IMR-90 (cell line): ENCODE measurements at regions not wholly inside any gene's neighbourhood (a gene's known extent, or its start where the extent isn't known, plus 50 kb on each side); places are given as distances from the start of the nearest gene placed in this dataset.

ENCODE experiments used
- ATAC-seq: fragments of 200-7000 bp; cut with Tn5 transposase; 2 replicates; pipeline ENCODE4 v1.9.1; 2020; ENCODE audit warnings: low read depth, mild to moderate bottlenecking, moderate library complexity
- BruUV-seq: library from RNA; stranded (reverse); fragments of 400-500 nt; replicated peaks from 2 replicates; lab custom pipeline; 2021; lab: Mats Ljungman, UMichigan
- CTCF ChIA-PET: fragments of 300-600 bp; formaldehyde crosslinking; extraction: SDS; loops from one replicate; lab custom pipeline; 2021; ENCODE audit warnings: antibody characterized with exemption; lab: Yijun Ruan, JAX
- POLR2A ChIA-PET: fragments of 300-600 bp; sonication (Branson Sonifier 250); formaldehyde crosslinking; loops from one replicate; lab custom pipeline; 2022; ENCODE audit warnings: antibody characterized with exemption; ENCODE audit not compliant: unreplicated experiment; lab: Charles Lee
- DNase-seq: peaks from one replicate; pipeline ENCODE4 v3.0.0; 2013
- H2AFZ ChIP-seq: replicated peaks from 2 replicates; pipeline ENCODE3; 2013; ENCODE audit warnings: low read length, mild to moderate bottlenecking; ENCODE audit not compliant: poor library complexity
- H2AK5ac ChIP-seq: 2 replicates; pipeline ENCODE4 v1.6.1; 2013; ENCODE audit warnings: low read depth, low read length, inconsistent platforms
- H2AK9ac ChIP-seq: replicated peaks from 2 replicates; pipeline ENCODE3; 2013; ENCODE audit warnings: mild to moderate bottlenecking, low read depth, low read length, moderate library complexity; ENCODE audit not compliant: poor library complexity
- H2BK120ac ChIP-seq: 2 replicates; pipeline ENCODE4 v1.6.1; 2013; ENCODE audit warnings: low read depth, low read length, inconsistent platforms
- H2BK15ac ChIP-seq: 3 replicates; pipeline ENCODE4 v1.6.1; 2013; ENCODE audit warnings: low read depth, low read length, inconsistent platforms
- H2BK20ac ChIP-seq: 2 replicates; pipeline ENCODE4 v1.6.1; 2013; ENCODE audit warnings: low read depth, mild to moderate bottlenecking, inconsistent platforms, low read length, moderate library complexity
- H2BK5ac ChIP-seq: 2 replicates; pipeline ENCODE4 v1.6.1; 2013; ENCODE audit warnings: mild to moderate bottlenecking, low read depth, low read length, inconsistent platforms; ENCODE audit not compliant: poor library complexity, severe bottlenecking
- H3K14ac ChIP-seq: replicated peaks from 2 replicates; pipeline ENCODE4 v1.6.1; 2013; ENCODE audit warnings: low read depth, low read length, inconsistent platforms
- H3K18ac ChIP-seq: 2 replicates; pipeline ENCODE4 v1.6.1; 2013; ENCODE audit warnings: low read depth, low read length, control low read depth
- H3K23ac ChIP-seq: 2 replicates; pipeline ENCODE4 v1.6.1; 2013; ENCODE audit warnings: low read depth, low read length, inconsistent platforms
- H3K27ac ChIP-seq: 2 replicates; pipeline ENCODE4 v1.5.1; 2013; ENCODE audit warnings: mild to moderate bottlenecking, control low read depth, low read length; ENCODE audit not compliant: insufficient read depth
- H3K27me3 ChIP-seq: 2 replicates; pipeline ENCODE4 v1.6.1; 2013; ENCODE audit warnings: low read length; ENCODE audit not compliant: control insufficient read depth, insufficient read depth
- H3K36me3 ChIP-seq: 2 replicates; pipeline ENCODE4 v1.6.1; 2013; ENCODE audit warnings: low read length, mixed read lengths; ENCODE audit not compliant: control insufficient read depth, insufficient read depth
- H3K4ac ChIP-seq: 2 replicates; pipeline ENCODE4 v1.6.1; 2013; ENCODE audit warnings: low read depth, low read length, inconsistent platforms
- H3K4me1 ChIP-seq: 2 replicates; pipeline ENCODE4 v1.6.1; 2013; ENCODE audit warnings: low read length, mixed read lengths; ENCODE audit not compliant: control insufficient read depth, insufficient read depth
- H3K4me2 ChIP-seq: 2 replicates; pipeline ENCODE4 v1.6.1; 2013; ENCODE audit warnings: low read depth, mild to moderate bottlenecking, control low read depth, low read length, moderate library complexity
- H3K4me3 ChIP-seq: 2 replicates; pipeline ENCODE4 v1.5.1; 2013; ENCODE audit warnings: low read depth, mild to moderate bottlenecking, control low read depth, low read length, moderate library complexity; ENCODE audit not compliant: insufficient read depth
- H3K56ac ChIP-seq: 2 replicates; pipeline ENCODE4 v1.6.1; 2013; ENCODE audit warnings: low read length, inconsistent platforms; ENCODE audit not compliant: insufficient read depth; ENCODE audit errors: extremely low read depth
- H3K79me1 ChIP-seq, 2 experiments: 2 replicates each; pipeline ENCODE4 v1.6.1; 2013; ENCODE audit warnings: low read length in 2 of 2, inconsistent platforms in 1 of 2, low read depth in 1 of 2
- H3K9ac ChIP-seq: 2 replicates; pipeline ENCODE4 v1.6.1; 2013; ENCODE audit warnings: low read depth, low read length, control low read depth
- H3K9me1 ChIP-seq: 2 replicates; pipeline ENCODE4 v1.6.1; 2013; ENCODE audit warnings: low read length, inconsistent platforms; ENCODE audit not compliant: insufficient read depth
- H3K9me3 ChIP-seq: 2 replicates; pipeline ENCODE4 v1.6.1; 2013; ENCODE audit warnings: low read length; ENCODE audit not compliant: control insufficient read depth, insufficient read depth
- H4K20me1 ChIP-seq: 2 replicates; pipeline ENCODE4 v1.6.1; 2013; ENCODE audit warnings: low read length, inconsistent platforms; ENCODE audit not compliant: insufficient read depth
- H4K5ac ChIP-seq: 2 replicates; pipeline ENCODE4 v1.6.1; 2013; ENCODE audit warnings: mild to moderate bottlenecking, low read depth, low read length, control low read depth
- H4K8ac ChIP-seq, 2 experiments: 2 replicates each; pipeline ENCODE4 v1.6.1; 2013; ENCODE audit warnings: low read depth in 2 of 2, low read length in 2 of 2, control low read depth in 1 of 2, inconsistent platforms in 1 of 2
- H4K91ac ChIP-seq: 2 replicates; pipeline ENCODE4 v1.6.1; 2013; ENCODE audit warnings: low read depth, low read length, inconsistent platforms; ENCODE audit not compliant: insufficient read depth
- CEBPB ChIP-seq: IDR thresholded peaks from 2 replicates; pipeline ENCODE4 v1.6.1; 2012; ENCODE audit warnings: low read depth, low read length, improper control_type of control experiment
- FOS ChIP-seq: fragments of 150-350 bp; IDR thresholded peaks from 2 replicates; pipeline ENCODE4 v1.6.1; 2016; ENCODE audit warnings: low read depth, low read length
- USF2 ChIP-seq: fragments of 150-350 bp; IDR thresholded peaks from 2 replicates; pipeline ENCODE4 v1.6.1; 2017; ENCODE audit warnings: mild to moderate bottlenecking, antibody characterized with exemption, low read length, low read depth
- WGBS, 2 experiments: methylation state at CpG; one replicate each; pipeline versions ENCODE4 v1.1.5 to v1.1.7; 2013; ENCODE audit warnings: missing lambda C conversion rate in 2 of 2; ENCODE audit not compliant: insufficient read length in 1 of 2; ENCODE audit errors: extremely low coverage in 2 of 2; 5-methylcytosine and 5-hydroxymethylcytosine counted together
- dilution Hi-C: fragments of 300-500 bp; cut with HindIII; formaldehyde crosslinking; loops from one replicate; pipeline ENCODE4 v1.14.3; 2018; ENCODE audit warnings: low sequenced_read_pairs; ENCODE audit not compliant: unreplicated experiment
- in situ Hi-C: fragments of 300-500 bp; cut with MboI; formaldehyde crosslinking; loops from 3 replicates; pipeline ENCODE4 v1.14.3; 2019; ENCODE audit warnings: low sequenced_read_pairs, inconsistent platforms, mixed read lengths
- intact Hi-C: fragments of 100-400 bp; cut with micrococcal nuclease; formaldehyde crosslinking; loops from 2 replicates; pipeline ENCODE4 v1.10.0; 2022

GRCh38 chr21:28152732-28153131, 839.9 kb downstream of the LTN1 start:
- Histone ChIP-seq H3K9me1 (0 out of 2 replicates have a peak, but pooled peaks cover 2% of the 10 kb centered on the region), H2AK9ac (no peak overlapping the region), H3K27me3 (no peaks in the 10 kb centered on the region), H2BK20ac (peak overlapping the region; percentile 85), H2BK15ac (peak overlapping the region; percentile 25; the same call in 1 of the 3 replicates), H2BK120ac (peak overlapping the region; percentile 86), H3K9ac (no peak overlapping the region), H3K14ac (peak overlapping the region; percentile 47), H4K91ac (peak overlapping the region; percentile 72), H3K4me1 (peaks cover 7% of the 10 kb centered on the region), H3K27ac (peak overlapping the region; percentile 84), H3K18ac (peak overlapping the region; percentile 89), H3K4me3 (no peak overlapping the region), H3K23ac (peak overlapping the region; percentile 22), H3K4me2 (no peak overlapping the region), H3K79me1 (no peaks in the 10 kb centered on the region), H3K36me3 (no peaks in the 10 kb centered on the region), H4K5ac (peak overlapping the region; percentile 82), H2BK5ac (peak overlapping the region; percentile 57), H3K9me3 (no peaks in the 10 kb centered on the region), H3K56ac (peak overlapping the region; percentile 22), H2AK5ac (peak overlapping the region; percentile 31), H3K4ac (peak overlapping the region; percentile 81), H4K20me1 (no peaks in the 10 kb centered on the region), H2AFZ (no peak overlapping the region), H4K8ac (peak overlapping the region; percentile 35 to 67; a peak in 3 of 4 replicates)
- no TSS peak for BruUV-seq
- DNase-seq (peak; percentile 12), ATAC-seq (no peak)
- ChIA-PET CTCF (no interaction called here), POLR2A (no interaction called here)
- intact Hi-C loops (loop anchor here (5.0 kb wide), 1 partner anchor 1305 kb away; the partner anchor contains the start of gene ADAMTS1), dilution Hi-C loops (no loop called here), in situ Hi-C loops (no loop called here)
- no peak for TF ChIP-seq FOS
- no peak for TF ChIP-seq USF2
- peak; percentile 31; the same call in 1 of the 2 replicates for TF ChIP-seq CEBPB
- WGBS, 2 experiments, result no CpG with 5 or more reads among the region's 1 CpG
